Thyroid gland (tissue), 4 donors: ENCODE measurements at regions not wholly inside any gene's neighbourhood (a gene's known extent, or its start where the extent isn't known, plus 50 kb on each side); places are given as distances from the start of the nearest gene placed in this dataset.

Experiments used
- DNase-seq, 2 donors: peaks; one replicate each; pipeline ENCODE4 v3.0.0-alpha.2; 2019
- H3K27ac ChIP-seq, 3 donors: fragments of 200-600 bp; sonication (generic); 1 replicate in 2 of 3; 2 replicates in 1 of 3; pipeline ENCODE4 v1.5.1; 2016 to 2019; ENCODE audit warnings: mild to moderate bottlenecking in 1 of 3, moderate library complexity in 1 of 3
- H3K27me3 ChIP-seq: fragments of 200-600 bp; sonication (generic); one replicate; pipeline ENCODE4 v1.5.1; 2019
- H3K36me3 ChIP-seq, 2 donors: fragments of 200-600 bp; sonication (generic); one replicate each; pipeline ENCODE4 v1.5.1; 2016 to 2019
- H3K4me1 ChIP-seq, 2 donors: fragments of 200-600 bp; sonication (generic); one replicate each; pipeline ENCODE4 v1.5.1; 2017 to 2019
- H3K4me3 ChIP-seq, 3 donors: fragments of 200-600 bp; sonication (generic); replicated peaks in 1 of 3; 1 replicate in 2 of 3; 2 replicates in 1 of 3; pipeline ENCODE4 v1.5.1; 2016; ENCODE audit warnings: mild to moderate bottlenecking in 1 of 3
- H3K9me3 ChIP-seq: fragments of 200-600 bp; sonication (generic); one replicate; pipeline ENCODE4 v1.5.1; 2017
- CTCF ChIP-seq, 6 experiments: fragments of 200-600 bp in 3 of 6; fragments of 450-650 bp in 3 of 6; sonication (generic) in 3 of 6; IDR thresholded peaks; one replicate each; pipeline ENCODE4 v1.5.1; 2016 to 2019; ENCODE audit warnings: antibody characterized with exemption in 6 of 6, mild to moderate bottlenecking in 2 of 6, inconsistent platforms in 1 of 6, moderate library complexity in 1 of 6
- POLR2A ChIP-seq, 2 donors: fragments of 450-650 bp; IDR thresholded peaks; one replicate each; pipeline ENCODE4 v1.6.1; 2017; ENCODE audit warnings: antibody characterized with exemption in 2 of 2, mild to moderate bottlenecking in 2 of 2, moderate library complexity in 1 of 2
- WGBS, 2 donors: methylation state at CpG; one replicate each; pipeline ENCODE4 v1.1.5; 2017; 5-methylcytosine and 5-hydroxymethylcytosine counted together
- intact Hi-C: fragments of 100-400 bp; cut with DNase I; formaldehyde crosslinking; loops from one replicate; pipeline ENCODE4 v1.15.1; 2023

- intact Hi-C loops = no loop called here
- no peaks in the 10 kb centered on the region for H3K36me3 ChIP-seq
- H3K27me3 ChIP-seq = no peaks in the 10 kb centered on the region
- H3K27ac ChIP-seq = no peak overlapping the region
- H3K4me3 ChIP-seq = no peak overlapping the region
- no peak for TF ChIP-seq POLR2A (IDR thresholded peaks at IDR 0.05)
- no peak for TF ChIP-seq CTCF (IDR thresholded peaks at IDR 0.05)
- DNase-seq = no peak
- no peaks in the 10 kb centered on the region for H3K4me1 ChIP-seq
- WGBS, 2 donors = 85 to 89% methylated on average over 3 of the region's 3 CpGs
- H3K9me3 ChIP-seq = no peaks in the 10 kb centered on the region
Observed at GRCh38 chr1:50289495-50289894, 133.7 kb downstream of the DMRTA2 start.

GRCh38 chr1:50285994-50286393, 137.2 kb downstream of the DMRTA2 start:
- Histone ChIP-seq H3K9me3 (no peaks in the 10 kb centered on the region), H3K4me1 (no peaks in the 10 kb centered on the region), H3K27ac (no peak overlapping the region), H3K36me3 (no peaks in the 10 kb centered on the region), H3K4me3 (no peak overlapping the region), H3K27me3 (no peaks in the 10 kb centered on the region)
- intact Hi-C loops = no loop called here
- DNase-seq = no peak
- WGBS, 2 donors = 89 to 92% methylated on average over 4 of the region's 4 CpGs
- TF ChIP-seq POLR2A (IDR thresholded peaks at IDR 0.05) (no peak), CTCF (IDR thresholded peaks at IDR 0.05) (no peak)

GRCh38 chr1:50279622-50280330, 143.5 kb downstream of the DMRTA2 start:
- H3K27ac ChIP-seq = no peak overlapping the region
- 17 to 19% methylated on average over 7 of the region's 7 CpGs for WGBS, 2 donors
- peak; percentile 9 to 51 for DNase-seq
- TF ChIP-seq POLR2A (IDR thresholded peaks at IDR 0.05) = no peak
- TF ChIP-seq CTCF (IDR thresholded peaks at IDR 0.05) = no peak
- no peaks in the 10 kb centered on the region for H3K9me3 ChIP-seq
- H3K4me1 ChIP-seq = peaks cover 0 to 5% of the 10 kb centered on the region in 2 donors
- H3K27me3 ChIP-seq = no peaks in the 10 kb centered on the region
- H3K36me3 ChIP-seq = no peaks in the 10 kb centered on the region
- intact Hi-C loops = no loop called here
- H3K4me3 ChIP-seq = no peak overlapping the region

GRCh38 chr1:50278961-50279360, 144.3 kb downstream of the DMRTA2 start:
- DNase-seq = no peak
- 56 to 65% methylated on average over 3 of the region's 3 CpGs for WGBS, 2 donors

More at GRCh38 chr1:50278961-50279360, 144.3 kb downstream of the DMRTA2 start:
- Histone ChIP-seq H3K4me3 (no peak overlapping the region), H3K36me3 (no peaks in the 10 kb centered on the region), H3K9me3 (no peaks in the 10 kb centered on the region), H3K27me3 (no peaks in the 10 kb centered on the region), H3K27ac (no peak overlapping the region), H3K4me1 (peaks cover 0 to 5% of the 10 kb centered on the region in 2 donors)
- no peak for TF ChIP-seq CTCF (IDR thresholded peaks at IDR 0.05)
- no peak for TF ChIP-seq POLR2A (IDR thresholded peaks at IDR 0.05)
- intact Hi-C loops = no loop called here
